Esophagus muscularis mucosa (tissue), 4 donors: ENCODE measurements at regions not wholly inside any gene's neighbourhood (a gene's known extent, or its start where the extent isn't known, plus 50 kb on each side); places are given as distances from the start of the nearest gene placed in this dataset.

Experiments used
- DNase-seq: peaks from one replicate; pipeline ENCODE4 v3.0.0-alpha.2; 2017; ENCODE audit errors: extremely low spot score
- H3K27ac ChIP-seq, 4 donors: fragments of 200-600 bp; sonication (generic); replicated peaks in 1 of 4; 1 replicate in 3 of 4; 2 replicates in 1 of 4; pipeline ENCODE4 v1.5.1; 2016 to 2019; ENCODE audit warnings: mild to moderate bottlenecking in 1 of 4
- H3K27me3 ChIP-seq, 4 donors: fragments of 200-600 bp; sonication (generic); one replicate each; pipeline versions ENCODE4 v1.5.1 to v1.6.0; 2016 to 2019
- H3K36me3 ChIP-seq, 4 donors: fragments of 200-600 bp; sonication (generic); one replicate each; pipeline ENCODE4 v1.5.1; 2016 to 2019
- H3K4me1 ChIP-seq, 4 donors: fragments of 200-600 bp; sonication (generic); one replicate each; pipeline ENCODE4 v1.5.1; 2016 to 2019
- H3K4me3 ChIP-seq, 4 donors: fragments of 200-600 bp; sonication (generic); 1 replicate in 2 of 4; 2 replicates in 2 of 4; pipeline ENCODE4 v1.5.1; 2016 to 2019; ENCODE audit warnings: mild to moderate bottlenecking in 4 of 4, moderate library complexity in 1 of 4
- H3K9me3 ChIP-seq, 4 donors: fragments of 200-600 bp; sonication (generic); 1 replicate in 3 of 4; 2 replicates in 1 of 4; pipeline ENCODE4 v1.5.1; 2016 to 2019
- CTCF ChIP-seq, 3 experiments: fragments of 200-600 bp in 2 of 3; fragments of 450-650 bp in 1 of 3; sonication (generic) in 2 of 3; IDR thresholded peaks; one replicate each; pipeline ENCODE4 v1.5.1; 2017 to 2019; ENCODE audit warnings: antibody characterized with exemption in 3 of 3, mild to moderate bottlenecking in 2 of 3, moderate library complexity in 1 of 3
- EP300 ChIP-seq: sonication (generic); formaldehyde crosslinking; IDR thresholded peaks from one replicate; pipeline ENCODE4 v1.6.1; 2017; ENCODE audit warnings: antibody characterized with exemption
- POLR2A ChIP-seq: fragments of 450-650 bp; IDR thresholded peaks from one replicate; pipeline ENCODE4 v1.6.1; 2017; ENCODE audit warnings: antibody characterized with exemption, moderate library complexity, mild to moderate bottlenecking, low read depth
- POLR2AphosphoS5 ChIP-seq, 2 donors: sonication (generic); formaldehyde crosslinking; IDR thresholded peaks; one replicate each; pipeline ENCODE4 v1.6.1; 2017; ENCODE audit warnings: antibody characterized with exemption in 2 of 2
- WGBS: methylation state at CpG from one replicate; pipeline ENCODE4 v1.1.5; 2018; 5-methylcytosine and 5-hydroxymethylcytosine counted together
- intact Hi-C: fragments of 100-400 bp; cut with DNase I; formaldehyde crosslinking; loops from one replicate; pipeline ENCODE4 v1.15.1; 2023

- H3K36me3 ChIP-seq = no peaks in the 10 kb centered on the region
- WGBS = 82% methylated on average over 3 of the region's 3 CpGs
- DNase-seq = no peak
- H3K27ac ChIP-seq = no peak overlapping the region
- no peaks in the 10 kb centered on the region for H3K27me3 ChIP-seq
- no peak for TF ChIP-seq POLR2AphosphoS5 (IDR thresholded peaks at IDR 0.05)
- TF ChIP-seq EP300 = no peak
- TF ChIP-seq CTCF (IDR thresholded peaks at IDR 0.05) = no peak
- no peak for TF ChIP-seq POLR2A
- H3K9me3 ChIP-seq = no peaks in the 10 kb centered on the region
- H3K4me1 ChIP-seq = peaks cover 0 to 4% (median 0%) of the 10 kb centered on the region in 4 donors
- intact Hi-C loops = no loop called here
- H3K4me3 ChIP-seq = no peak overlapping the region
Measured at GRCh38 chr4:111681270-111681669, 464.0 kb upstream of the FAM241A start.

- WGBS = 81% methylated on average over 7 of the region's 7 CpGs
- Histone ChIP-seq H3K27ac (no peak overlapping the region), H3K36me3 (no peaks in the 10 kb centered on the region), H3K4me3 (no peak overlapping the region), H3K4me1 (peaks cover 0 to 4% (median 0%) of the 10 kb centered on the region in 4 donors), H3K27me3 (no peaks in the 10 kb centered on the region), H3K9me3 (no peaks in the 10 kb centered on the region)
- DNase-seq = no peak
- TF ChIP-seq EP300 (no peak), CTCF (IDR thresholded peaks at IDR 0.05) (no peak), POLR2A (no peak), POLR2AphosphoS5 (IDR thresholded peaks at IDR 0.05) (no peak)
- intact Hi-C loops = no loop called here
Measured at GRCh38 chr4:111681751-111682150, 463.5 kb upstream of the FAM241A start.

- intact Hi-C loops = no loop called here
- H3K4me3 ChIP-seq = no peak overlapping the region
- no peaks in the 10 kb centered on the region for H3K9me3 ChIP-seq
- no peaks in the 10 kb centered on the region for H3K36me3 ChIP-seq
- no peak overlapping the region for H3K27ac ChIP-seq
- DNase-seq = no peak
- H3K4me1 ChIP-seq = peaks cover 0 to 9% (median 4%) of the 10 kb centered on the region in 4 donors
- 85% methylated on average over 3 of the region's 3 CpGs for WGBS
- H3K27me3 ChIP-seq = no peaks in the 10 kb centered on the region
- no peak for TF ChIP-seq EP300
- TF ChIP-seq POLR2AphosphoS5 (IDR thresholded peaks at IDR 0.05) = no peak
- TF ChIP-seq CTCF (IDR thresholded peaks at IDR 0.05) = no peak
- TF ChIP-seq POLR2A = no peak
Measured at GRCh38 chr4:111685205-111685604, 460.0 kb upstream of the FAM241A start.

- no peak for DNase-seq
- H3K4me1 ChIP-seq = peaks cover 0 to 9% (median 4%) of the 10 kb centered on the region in 4 donors
- H3K4me3 ChIP-seq = no peak overlapping the region
- intact Hi-C loops = no loop called here
- no peaks in the 10 kb centered on the region for H3K9me3 ChIP-seq
- TF ChIP-seq CTCF (IDR thresholded peaks at IDR 0.05) (no peak), POLR2AphosphoS5 (IDR thresholded peaks at IDR 0.05) (peak in 1 of 2 donors; percentile 54)
- H3K27ac ChIP-seq = no peak overlapping the region
- H3K36me3 ChIP-seq = no peaks in the 10 kb centered on the region
- no peaks in the 10 kb centered on the region for H3K27me3 ChIP-seq
Measured at GRCh38 chr4:111689214-111689613, 456.0 kb upstream of the FAM241A start.

GRCh38 chr4:111689731-111690130, 455.5 kb upstream of the FAM241A start:
- Histone ChIP-seq H3K4me1 (peaks cover 0 to 9% (median 4%) of the 10 kb centered on the region in 4 donors), H3K36me3 (no peaks in the 10 kb centered on the region), H3K27me3 (no peaks in the 10 kb centered on the region), H3K9me3 (no peaks in the 10 kb centered on the region), H3K4me3 (no peak overlapping the region), H3K27ac (no peak overlapping the region)
- no peak for DNase-seq
- TF ChIP-seq CTCF (IDR thresholded peaks at IDR 0.05) = no peak
- TF ChIP-seq POLR2AphosphoS5 (IDR thresholded peaks at IDR 0.05) = no peak
- TF ChIP-seq EP300 = no peak
- no peak for TF ChIP-seq POLR2A
- intact Hi-C loops = no loop called here
- 0% methylated on average over 1 of the region's 1 CpG for WGBS
